Ishikawa (cell line): ENCODE measurements at regions not wholly inside any gene's neighbourhood (a gene's known extent, or its start where the extent isn't known, plus 50 kb on each side); places are given as distances from the start of the nearest gene placed in this dataset.

Experiments
- CEBPB ChIP-seq: IDR thresholded peaks from 2 replicates; pipeline ENCODE4 v1.6.1; 2012
- CREB1 ChIP-seq: IDR thresholded peaks from 2 replicates; pipeline ENCODE4 v1.6.1; 2012; ENCODE audit warnings: low read depth
- EGR1 ChIP-seq: IDR thresholded peaks from 2 replicates; pipeline ENCODE4 v1.6.1; 2012
- EP300 ChIP-seq: IDR thresholded peaks from 2 replicates; pipeline ENCODE4 v1.6.1; 2012; ENCODE audit warnings: borderline replicate concordance
- FOXM1 ChIP-seq: IDR thresholded peaks from 2 replicates; pipeline ENCODE4 v1.6.1; 2012; ENCODE audit warnings: low read depth, borderline replicate concordance
- NFIC ChIP-seq: IDR thresholded peaks from 2 replicates; pipeline ENCODE4 v1.6.1; 2012
- RAD21 ChIP-seq: IDR thresholded peaks from 2 replicates; pipeline ENCODE4 v1.6.1; 2012; ENCODE audit warnings: low read depth
- TAF1 ChIP-seq: IDR thresholded peaks from 2 replicates; pipeline ENCODE4 v1.6.1; 2012; ENCODE audit warnings: low read depth, mild to moderate bottlenecking
- TCF12 ChIP-seq: IDR thresholded peaks from 2 replicates; pipeline ENCODE4 v1.6.1; 2012; ENCODE audit warnings: low read depth
- TEAD4 ChIP-seq: IDR thresholded peaks from 2 replicates; pipeline ENCODE4 v1.6.1; 2012
- YY1 ChIP-seq: IDR thresholded peaks from 2 replicates; pipeline ENCODE4 v1.6.1; 2012; ENCODE audit warnings: low read depth
- ZBTB7A ChIP-seq: IDR thresholded peaks from 2 replicates; pipeline ENCODE4 v1.6.1; 2012; ENCODE audit warnings: low read depth
- TF ChIP-seq, protein P1 (sequence below): IDR thresholded peaks from 2 replicates; pipeline ENCODE4 v1.6.1; 2012
- TF ChIP-seq, protein P2 (sequence below): IDR thresholded peaks from 2 replicates; pipeline ENCODE4 v1.6.1; 2012
- TF ChIP-seq, protein P3 (sequence below): IDR thresholded peaks from 2 replicates; pipeline ENCODE4 v1.6.1; 2012; ENCODE audit warnings: low read depth, mild to moderate bottlenecking

DNA sequence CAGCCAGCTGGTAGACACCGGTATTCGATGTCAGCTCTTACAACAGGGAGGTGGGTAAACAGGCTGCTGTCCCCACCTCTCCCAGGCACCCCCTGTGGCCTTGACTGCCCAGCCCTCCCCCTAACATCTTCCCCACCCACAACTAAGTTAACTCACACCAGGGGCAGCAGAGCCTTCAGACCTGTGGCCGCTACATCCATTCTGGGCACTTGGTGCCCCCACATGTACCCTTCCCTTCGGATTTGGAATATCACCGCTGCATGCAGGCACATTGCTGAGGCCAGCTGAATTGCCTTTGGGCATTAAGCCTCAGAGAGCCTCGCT lies 130.3 kb downstream of the MYCN start:
- TF ChIP-seq TAF1, result no peak
- no peak for TF ChIP-seq TCF12
- TF ChIP-seq EP300, result no peak
- no peak for TF ChIP-seq EGR1
- TF ChIP-seq, protein P1, sequence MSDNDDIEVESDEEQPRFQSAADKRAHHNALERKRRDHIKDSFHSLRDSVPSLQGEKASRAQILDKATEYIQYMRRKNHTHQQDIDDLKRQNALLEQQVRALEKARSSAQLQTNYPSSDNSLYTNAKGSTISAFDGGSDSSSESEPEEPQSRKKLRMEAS, result no peak

DNA sequence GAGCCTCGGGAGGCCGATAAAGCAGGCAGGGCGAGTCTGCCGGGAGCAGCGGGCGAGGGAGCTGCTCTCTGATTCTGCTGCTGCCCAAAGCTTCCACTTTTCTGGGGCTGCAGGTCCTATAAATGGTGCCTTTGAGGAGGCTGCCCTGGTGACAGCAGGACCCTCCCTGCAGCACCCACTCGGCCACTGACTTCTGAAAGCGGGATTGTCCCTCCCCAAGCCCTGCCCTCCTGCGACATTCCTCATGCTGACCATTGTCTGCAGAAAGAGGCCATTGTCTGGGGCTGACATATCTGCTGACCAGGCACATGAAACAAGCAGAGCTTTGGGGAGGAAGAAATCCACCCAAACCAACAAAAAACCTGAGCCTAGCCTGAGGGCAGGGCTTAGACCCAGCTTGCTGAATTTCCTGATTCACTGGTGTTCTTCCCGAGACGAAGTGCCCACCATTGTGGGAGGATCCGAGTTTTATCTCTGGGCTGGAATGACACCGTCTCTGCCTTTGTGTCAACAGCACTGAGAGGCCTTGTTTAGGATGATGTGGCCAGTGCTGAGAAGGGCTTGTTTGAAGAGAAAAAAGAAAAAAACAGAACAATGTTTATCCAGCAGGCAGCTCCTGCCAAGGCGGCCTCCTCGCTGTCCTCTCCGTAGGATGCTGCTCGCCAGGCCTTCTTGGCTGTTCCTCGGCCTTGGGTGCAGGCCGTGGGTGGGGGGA lies 129.7 kb downstream of the MYCN start:
- TF ChIP-seq NFIC, result no peak
- TF ChIP-seq EP300, result no peak
- TF ChIP-seq TCF12, result no peak
- no peak for TF ChIP-seq CREB1
- TF ChIP-seq, protein P2, sequence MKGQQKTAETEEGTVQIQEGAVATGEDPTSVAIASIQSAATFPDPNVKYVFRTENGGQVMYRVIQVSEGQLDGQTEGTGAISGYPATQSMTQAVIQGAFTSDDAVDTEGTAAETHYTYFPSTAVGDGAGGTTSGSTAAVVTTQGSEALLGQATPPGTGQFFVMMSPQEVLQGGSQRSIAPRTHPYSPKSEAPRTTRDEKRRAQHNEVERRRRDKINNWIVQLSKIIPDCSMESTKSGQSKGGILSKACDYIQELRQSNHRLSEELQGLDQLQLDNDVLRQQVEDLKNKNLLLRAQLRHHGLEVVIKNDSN, result no peak
- TF ChIP-seq, protein P1, result no peak
- no peak for TF ChIP-seq TAF1
- no peak for TF ChIP-seq EGR1
- no peak for TF ChIP-seq CEBPB
- no peak for TF ChIP-seq YY1
- TF ChIP-seq ZBTB7A, result no peak
- TF ChIP-seq TEAD4, result no peak
- TF ChIP-seq, protein P3, sequence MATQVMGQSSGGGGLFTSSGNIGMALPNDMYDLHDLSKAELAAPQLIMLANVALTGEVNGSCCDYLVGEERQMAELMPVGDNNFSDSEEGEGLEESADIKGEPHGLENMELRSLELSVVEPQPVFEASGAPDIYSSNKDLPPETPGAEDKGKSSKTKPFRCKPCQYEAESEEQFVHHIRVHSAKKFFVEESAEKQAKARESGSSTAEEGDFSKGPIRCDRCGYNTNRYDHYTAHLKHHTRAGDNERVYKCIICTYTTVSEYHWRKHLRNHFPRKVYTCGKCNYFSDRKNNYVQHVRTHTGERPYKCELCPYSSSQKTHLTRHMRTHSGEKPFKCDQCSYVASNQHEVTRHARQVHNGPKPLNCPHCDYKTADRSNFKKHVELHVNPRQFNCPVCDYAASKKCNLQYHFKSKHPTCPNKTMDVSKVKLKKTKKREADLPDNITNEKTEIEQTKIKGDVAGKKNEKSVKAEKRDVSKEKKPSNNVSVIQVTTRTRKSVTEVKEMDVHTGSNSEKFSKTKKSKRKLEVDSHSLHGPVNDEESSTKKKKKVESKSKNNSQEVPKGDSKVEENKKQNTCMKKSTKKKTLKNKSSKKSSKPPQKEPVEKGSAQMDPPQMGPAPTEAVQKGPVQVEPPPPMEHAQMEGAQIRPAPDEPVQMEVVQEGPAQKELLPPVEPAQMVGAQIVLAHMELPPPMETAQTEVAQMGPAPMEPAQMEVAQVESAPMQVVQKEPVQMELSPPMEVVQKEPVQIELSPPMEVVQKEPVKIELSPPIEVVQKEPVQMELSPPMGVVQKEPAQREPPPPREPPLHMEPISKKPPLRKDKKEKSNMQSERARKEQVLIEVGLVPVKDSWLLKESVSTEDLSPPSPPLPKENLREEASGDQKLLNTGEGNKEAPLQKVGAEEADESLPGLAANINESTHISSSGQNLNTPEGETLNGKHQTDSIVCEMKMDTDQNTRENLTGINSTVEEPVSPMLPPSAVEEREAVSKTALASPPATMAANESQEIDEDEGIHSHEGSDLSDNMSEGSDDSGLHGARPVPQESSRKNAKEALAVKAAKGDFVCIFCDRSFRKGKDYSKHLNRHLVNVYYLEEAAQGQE, result no peak
- no peak for TF ChIP-seq RAD21
- no peak for TF ChIP-seq FOXM1

DNA sequence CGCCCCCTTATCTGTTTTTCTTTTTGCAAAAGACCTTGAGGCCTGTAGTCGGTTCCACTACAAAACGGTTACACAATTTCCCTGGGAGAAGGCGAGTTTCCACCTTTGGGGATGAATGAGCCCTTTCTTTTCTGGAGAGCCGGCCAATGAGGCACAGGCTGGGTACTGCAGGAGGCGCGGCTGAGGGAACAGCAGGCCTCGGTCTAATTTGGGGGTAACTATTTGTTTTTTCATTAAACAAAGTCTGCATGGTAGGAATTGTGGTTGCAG lies 129.2 kb downstream of the MYCN start:
- TF ChIP-seq CREB1, result no peak
- no peak for TF ChIP-seq RAD21
- TF ChIP-seq, protein P1, result no peak
- TF ChIP-seq YY1, result no peak
- TF ChIP-seq NFIC, result no peak
- no peak for TF ChIP-seq EGR1
- no peak for TF ChIP-seq TCF12
- no peak for TF ChIP-seq ZBTB7A

DNA sequence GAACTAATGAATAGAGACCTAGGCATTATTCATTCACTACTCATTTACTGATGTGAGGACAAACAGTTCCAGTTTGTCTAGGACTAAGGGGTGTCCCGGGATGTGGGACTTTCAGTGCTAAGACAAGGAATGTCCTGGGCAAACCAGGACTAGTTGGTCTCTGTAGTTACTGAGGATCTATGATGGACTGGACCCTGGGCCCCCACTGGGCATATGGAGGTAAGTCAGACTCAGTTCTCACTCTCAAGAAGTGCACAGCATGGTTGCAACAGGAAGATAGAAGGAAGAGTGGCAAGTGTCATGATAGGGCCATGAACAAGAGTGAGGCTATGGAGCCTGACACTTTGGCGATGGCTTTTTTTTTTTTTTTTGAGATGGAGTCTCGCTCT lies 128.2 kb downstream of the MYCN start:
- TF ChIP-seq, protein P3, result no peak
- TF ChIP-seq ZBTB7A, result no peak
- TF ChIP-seq, protein P1, result no peak
- no peak for TF ChIP-seq TAF1
- no peak for TF ChIP-seq YY1

DNA sequence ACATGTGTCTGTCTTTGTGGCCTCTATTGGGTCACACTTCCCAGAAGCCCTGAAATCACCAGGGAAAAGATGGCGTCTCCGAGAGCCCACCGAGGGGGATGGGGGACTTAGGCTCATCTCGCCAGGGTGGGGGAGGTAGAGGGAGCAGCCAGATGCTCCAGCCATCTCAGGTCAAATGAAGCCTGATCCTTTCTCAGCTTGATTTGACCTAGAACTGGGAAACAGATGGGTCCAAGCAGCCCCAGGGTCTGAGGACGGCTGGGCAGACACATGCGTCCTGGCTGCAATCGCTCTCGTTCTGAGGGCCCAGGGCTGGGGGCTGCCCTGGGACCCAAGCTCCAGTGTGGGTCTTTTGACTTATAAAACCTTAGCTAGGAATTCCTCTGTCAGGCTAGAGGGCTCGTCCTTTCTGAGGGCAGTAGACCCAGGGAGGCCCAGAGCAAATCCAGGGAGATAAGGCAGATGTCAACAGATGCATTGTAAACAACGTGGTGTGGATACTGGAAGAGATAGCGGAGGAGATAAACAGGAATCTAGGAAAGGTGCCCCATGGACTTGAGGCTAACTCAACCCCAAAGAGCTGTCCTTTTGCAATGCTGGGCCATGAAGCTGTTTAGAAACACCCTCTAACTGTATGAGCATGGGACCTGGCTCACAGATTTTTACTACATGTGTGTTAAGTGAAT lies 127.7 kb downstream of the MYCN start:
- TF ChIP-seq CEBPB (no peak), EP300 (no peak), EGR1 (no peak), TCF12 (no peak), CREB1 (no peak), RAD21 (no peak)

DNA sequence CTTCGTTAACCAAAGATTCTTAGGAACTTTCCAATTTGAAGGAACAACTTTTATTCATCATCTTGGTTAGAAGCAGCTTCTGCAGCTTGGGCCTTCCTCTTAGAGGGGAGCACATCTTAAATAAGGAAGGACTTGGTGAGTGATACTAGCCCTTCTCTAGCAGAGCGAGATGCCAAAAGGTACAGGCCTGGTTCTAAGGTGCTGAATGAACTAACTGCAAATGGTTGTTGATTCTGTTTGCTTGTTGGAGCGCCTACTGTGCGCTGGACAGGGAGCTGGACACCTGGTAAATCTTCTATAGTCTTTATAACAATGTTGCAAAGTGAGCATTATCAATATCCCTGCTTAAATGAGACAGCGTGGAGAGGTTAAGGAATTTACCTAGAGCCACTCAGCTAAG lies 127.1 kb downstream of the MYCN start:
- TF ChIP-seq RAD21 (no peak), CREB1 (no peak), NFIC (no peak), CEBPB (no peak), EGR1 (no peak), TAF1 (no peak), TEAD4 (no peak), EP300 (no peak), ZBTB7A (no peak), TCF12 (no peak)
- TF ChIP-seq, protein P1, result no peak
- TF ChIP-seq, protein P3, result no peak
- TF ChIP-seq, protein P2, result no peak
